ENCODE measurements at regions not wholly inside any gene's neighbourhood (a gene's known extent, or its start where the extent isn't known, plus 50 kb on each side); places are given as distances from the start of the nearest gene placed in this dataset.

DNA sequence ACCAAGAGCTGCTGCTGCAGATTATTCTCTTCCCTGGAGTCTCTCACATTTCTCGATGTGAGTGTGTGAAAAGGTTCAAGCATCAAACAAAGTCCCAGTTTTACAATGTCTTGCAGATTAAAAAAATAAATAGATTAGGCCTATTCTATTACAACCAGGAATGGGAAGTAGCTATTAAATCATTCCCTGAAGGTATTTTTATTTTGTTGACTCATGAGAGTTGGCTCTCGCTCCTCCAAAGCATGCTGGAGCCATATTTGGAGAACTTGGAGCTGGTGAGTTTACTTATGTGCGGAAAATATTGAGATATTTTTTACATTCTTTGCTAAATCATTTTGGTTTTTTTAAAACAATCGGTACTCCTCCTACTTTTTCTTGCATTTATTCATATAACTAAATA, 572.3 kb downstream of the ETNK1 start:
- TF ChIP-seq CTCF (IDR thresholded peaks at IDR 0.05): no peak
- no peak overlapping the region for H3K27ac ChIP-seq

DNA sequence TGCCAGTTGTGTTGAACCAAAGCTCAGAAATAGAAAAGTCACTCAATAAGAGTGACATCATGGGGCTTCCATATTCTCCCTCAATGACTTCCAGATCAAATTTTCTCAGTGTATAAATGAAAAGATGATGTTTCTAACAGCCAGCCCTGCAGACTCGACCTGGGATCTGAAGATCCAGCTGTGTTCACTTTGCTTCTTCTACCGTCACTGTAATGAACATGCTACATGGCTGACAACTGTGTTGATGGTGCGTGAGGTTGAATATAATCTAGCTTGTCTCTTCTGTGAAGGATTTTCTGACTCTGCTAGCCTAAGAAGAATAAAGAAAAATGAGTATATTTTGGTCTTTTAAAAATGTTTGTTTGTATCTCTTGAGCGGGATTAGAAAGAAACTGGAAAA, 577.8 kb downstream of the ETNK1 start:
- Histone ChIP-seq H3K27me3 (no peaks in the 10 kb centered on the region), H3K36me3 (no peaks in the 10 kb centered on the region), H3K27ac (no peak overlapping the region), H3K9me3 (no peaks in the 10 kb centered on the region), H3K4me1 (ENCODE audit: control insufficient read depth in 1 of 2, insufficient read depth in 1 of 2, low read depth in 1 of 2, low read length in 1 of 2) (no peaks in the 10 kb centered on the region), H3K4me3 (ENCODE audit: low read depth in 1 of 2, low read length in 1 of 2) (no peak overlapping the region)
- TF ChIP-seq CTCF (IDR thresholded peaks at IDR 0.05): no peak

More for the DNA sequence above, 572.3 kb downstream of the ETNK1 start:
- Histone ChIP-seq H3K4me3 (ENCODE audit: low read depth in 1 of 2, low read length in 1 of 2) (no peak overlapping the region), H3K4me1 (ENCODE audit: control insufficient read depth in 1 of 2, insufficient read depth in 1 of 2, low read depth in 1 of 2, low read length in 1 of 2) (no peaks in the 10 kb centered on the region), H3K27me3 (no peaks in the 10 kb centered on the region), H3K9me3 (no peaks in the 10 kb centered on the region), H3K36me3 (no peaks in the 10 kb centered on the region)

DNA sequence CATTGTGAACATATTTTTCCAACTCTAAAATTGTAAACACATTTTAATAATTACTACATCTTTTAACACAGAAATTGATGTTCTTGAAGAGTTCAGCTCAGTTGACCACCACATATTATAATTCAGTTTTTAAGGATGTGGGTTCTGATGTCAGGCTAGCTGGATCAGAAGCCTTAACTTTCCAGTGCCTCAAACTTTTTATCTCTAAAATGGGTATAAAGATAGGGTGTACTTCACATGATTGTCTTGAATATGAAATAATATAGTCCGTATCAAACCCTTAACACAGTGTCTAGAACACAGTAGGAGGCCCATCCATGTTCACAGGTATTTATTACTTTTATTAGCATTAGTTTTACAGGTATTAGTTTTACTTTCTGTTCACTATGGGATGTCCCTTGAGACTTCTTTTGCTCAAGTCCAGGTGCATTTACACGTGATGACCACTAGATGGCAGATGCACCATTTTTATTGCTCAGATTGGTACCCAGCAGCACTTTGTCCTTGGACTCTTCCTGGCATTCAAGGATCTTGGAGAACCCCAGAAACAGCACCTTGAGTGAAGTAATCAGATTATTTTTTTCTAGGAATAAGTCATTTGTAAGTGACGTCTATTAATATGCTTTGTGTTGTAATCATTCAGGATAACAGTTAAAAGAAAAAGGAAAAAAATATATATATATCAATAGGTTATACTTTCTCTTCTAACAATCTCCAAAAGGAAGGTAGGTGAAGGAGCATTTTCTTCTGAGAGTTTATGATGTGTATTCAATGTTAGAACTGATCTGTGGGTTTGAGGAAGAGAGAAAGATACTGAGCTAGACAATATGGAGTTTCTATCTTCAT, 580.2 kb downstream of the ETNK1 start:
- Histone ChIP-seq H3K9me3 (no peaks in the 10 kb centered on the region), H3K4me3 (ENCODE audit: low read depth in 1 of 2, low read length in 1 of 2) (no peak overlapping the region), H3K4me1 (ENCODE audit: control insufficient read depth in 1 of 2, insufficient read depth in 1 of 2, low read depth in 1 of 2, low read length in 1 of 2) (no peaks in the 10 kb centered on the region), H3K27me3 (no peaks in the 10 kb centered on the region), H3K36me3 (no peaks in the 10 kb centered on the region), H3K27ac (no peak overlapping the region)
- peak; percentile 81 for TF ChIP-seq CTCF (IDR thresholded peaks at IDR 0.05)

DNA sequence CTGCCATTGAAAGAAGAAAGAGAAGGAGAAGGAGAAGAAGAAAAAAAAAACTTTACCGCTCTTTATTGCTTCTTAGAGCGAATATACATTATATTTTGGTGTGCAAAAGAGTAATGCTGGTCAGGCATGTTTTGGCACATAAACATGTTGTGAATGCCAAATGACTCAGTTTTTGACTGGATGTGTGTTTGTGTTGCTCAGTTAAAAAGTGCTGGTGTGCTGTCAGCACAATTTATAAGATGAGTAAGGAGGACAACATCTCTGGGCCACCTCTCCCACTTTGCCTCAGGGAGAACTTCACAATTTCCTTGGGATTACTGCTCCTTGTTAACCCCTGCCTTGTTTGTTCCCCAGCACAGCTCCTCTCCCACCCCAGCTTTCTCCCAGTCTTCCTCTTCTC, 584.8 kb downstream of the ETNK1 start:
- H3K4me1 ChIP-seq (ENCODE audit: control insufficient read depth in 1 of 2, insufficient read depth in 1 of 2, low read depth in 1 of 2, low read length in 1 of 2): no peaks in the 10 kb centered on the region
- no peaks in the 10 kb centered on the region for H3K36me3 ChIP-seq
- no peaks in the 10 kb centered on the region for H3K27me3 ChIP-seq
- no peaks in the 10 kb centered on the region for H3K9me3 ChIP-seq
- H3K4me3 ChIP-seq (ENCODE audit: low read depth in 1 of 2, low read length in 1 of 2): no peak overlapping the region
- no peak overlapping the region for H3K27ac ChIP-seq
- no peak for TF ChIP-seq CTCF (IDR thresholded peaks at IDR 0.05)

- H3K36me3 ChIP-seq: no peaks in the 10 kb centered on the region
- H3K4me1 ChIP-seq (ENCODE audit: control insufficient read depth in 1 of 2, insufficient read depth in 1 of 2, low read depth in 1 of 2, low read length in 1 of 2): no peaks in the 10 kb centered on the region
- no peaks in the 10 kb centered on the region for H3K27me3 ChIP-seq
- no peaks in the 10 kb centered on the region for H3K9me3 ChIP-seq
- no peak for TF ChIP-seq CTCF (IDR thresholded peaks at IDR 0.05)
- H3K27ac ChIP-seq: no peak overlapping the region
- no peak overlapping the region for H3K4me3 ChIP-seq (ENCODE audit: low read depth in 1 of 2, low read length in 1 of 2)
Measured at GRCh38 chr12:23210573-23210972, 585.6 kb downstream of the ETNK1 start.

All from neutrophil (primary cell).